Gastroesophageal sphincter (tissue), 4 donors: ENCODE measurements at regions not wholly inside any gene's neighbourhood (a gene's known extent, or its start where the extent isn't known, plus 50 kb on each side); places are given as distances from the start of the nearest gene placed in this dataset.

Source experiments
- ATAC-seq: fragments of 150-250 bp; one replicate; pipeline ENCODE4 v1.9.1; 2016; ENCODE audit warnings: mild to moderate bottlenecking, moderate library complexity
- H3K27ac ChIP-seq, 4 donors: fragments of 200-600 bp; sonication (generic) in 3 of 4; 1 replicate in 3 of 4; 2 replicates in 1 of 4; pipeline ENCODE4 v1.5.1; 2016 to 2019
- H3K27me3 ChIP-seq: fragments of 200-600 bp; sonication (generic); one replicate; pipeline ENCODE4 v1.5.1; 2019
- H3K36me3 ChIP-seq, 2 donors: fragments of 200-600 bp; sonication (generic); one replicate each; pipeline ENCODE4 v1.5.1; 2019; ENCODE audit warnings: control low read depth in 1 of 2
- H3K4me1 ChIP-seq, 3 donors: fragments of 200-600 bp; sonication (generic); 1 replicate in 2 of 3; 2 replicates in 1 of 3; pipeline ENCODE4 v1.5.1; 2016 to 2019; ENCODE audit warnings: control low read depth in 2 of 3
- H3K4me3 ChIP-seq, 2 donors: fragments of 200-600 bp; sonication (generic); one replicate each; pipeline ENCODE4 v1.5.1; 2019; ENCODE audit warnings: mild to moderate bottlenecking in 1 of 2, moderate library complexity in 1 of 2
- H3K9me3 ChIP-seq, 3 donors: fragments of 200-600 bp; sonication (generic); one replicate each; pipeline ENCODE4 v1.5.1; 2017 to 2019; ENCODE audit warnings: control low read depth in 2 of 3
- CTCF ChIP-seq, 4 experiments: fragments of 200-600 bp in 2 of 4; fragments of 450-650 bp in 2 of 4; sonication (generic) in 1 of 4; IDR thresholded peaks; one replicate each; pipeline ENCODE4 v1.5.1; 2017 to 2019; ENCODE audit warnings: antibody characterized with exemption in 4 of 4, mild to moderate bottlenecking in 2 of 4, moderate library complexity in 2 of 4
- EP300 ChIP-seq: sonication (generic); formaldehyde crosslinking; IDR thresholded peaks from one replicate; pipeline ENCODE4 v1.6.1; 2017; ENCODE audit warnings: antibody characterized with exemption, mild to moderate bottlenecking
- POLR2A ChIP-seq, 2 donors: fragments of 450-650 bp; IDR thresholded peaks; one replicate each; pipeline ENCODE4 v1.6.1; 2017; ENCODE audit warnings: antibody characterized with exemption in 2 of 2, mild to moderate bottlenecking in 2 of 2, moderate library complexity in 1 of 2
- POLR2AphosphoS5 ChIP-seq: sonication (generic); formaldehyde crosslinking; IDR thresholded peaks from one replicate; pipeline ENCODE4 v1.6.1; 2017; ENCODE audit warnings: antibody characterized with exemption
- WGBS, 2 donors: methylation state at CpG; one replicate each; pipeline ENCODE4 v1.1.5; 2018; ENCODE audit warnings: low coverage in 1 of 2; 5-methylcytosine and 5-hydroxymethylcytosine counted together

DNA sequence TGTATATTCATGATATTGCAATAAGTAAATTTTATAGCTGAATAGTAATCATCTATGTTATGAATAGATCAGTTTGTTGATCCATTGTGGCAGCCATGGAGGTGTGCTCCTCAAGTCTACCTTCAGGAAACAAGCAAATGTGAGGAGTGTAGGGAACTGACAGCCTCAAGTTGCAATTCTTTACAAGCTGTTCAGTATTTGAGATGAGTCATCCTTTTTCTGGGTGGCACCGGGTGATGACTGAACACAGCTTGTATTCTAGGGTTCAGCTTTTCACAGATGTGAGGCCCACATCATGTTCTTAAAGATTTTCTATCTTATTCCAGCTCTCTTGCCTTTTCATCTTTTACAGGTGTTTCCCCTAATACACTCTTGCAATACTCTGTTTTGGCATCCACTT, 452.4 kb downstream of the KCNH5 start:
- Histone ChIP-seq H3K4me1 (no peaks in the 10 kb centered on the region), H3K27ac (no peak overlapping the region), H3K36me3 (no peaks in the 10 kb centered on the region), H3K27me3 (no peaks in the 10 kb centered on the region), H3K9me3 (peaks cover 0 to 6% (median 0%) of the 10 kb centered on the region in 3 donors), H3K4me3 (no peak overlapping the region)
- TF ChIP-seq EP300, result no peak
- TF ChIP-seq POLR2A (IDR thresholded peaks at IDR 0.05), result no peak
- TF ChIP-seq POLR2AphosphoS5, result no peak
- TF ChIP-seq CTCF (IDR thresholded peaks at IDR 0.05), result no peak
- 69 to 75% methylated on average over 1 of the region's 1 CpG for WGBS, 2 donors
- ATAC-seq, result no peak

GRCh38 chr14:62597143-62597542, 448.1 kb downstream of the KCNH5 start:
- no peaks in the 10 kb centered on the region for H3K4me1 ChIP-seq
- no peak for ATAC-seq
- TF ChIP-seq POLR2AphosphoS5 (no peak), EP300 (no peak), POLR2A (IDR thresholded peaks at IDR 0.05) (no peak), CTCF (IDR thresholded peaks at IDR 0.05) (no peak)
- H3K27me3 ChIP-seq, result no peaks in the 10 kb centered on the region
- H3K9me3 ChIP-seq, result peaks cover 0 to 6% (median 0%) of the 10 kb centered on the region in 3 donors
- 80 to 83% methylated on average over 1 of the region's 1 CpG for WGBS, 2 donors
- H3K4me3 ChIP-seq, result no peak overlapping the region
- H3K36me3 ChIP-seq, result no peaks in the 10 kb centered on the region
- no peak overlapping the region for H3K27ac ChIP-seq

- WGBS, 2 donors, result 77 to 85% methylated on average over 2 of the region's 2 CpGs
Observed at GRCh38 chr14:62599616-62600385, 445.5 kb downstream of the KCNH5 start.

DNA sequence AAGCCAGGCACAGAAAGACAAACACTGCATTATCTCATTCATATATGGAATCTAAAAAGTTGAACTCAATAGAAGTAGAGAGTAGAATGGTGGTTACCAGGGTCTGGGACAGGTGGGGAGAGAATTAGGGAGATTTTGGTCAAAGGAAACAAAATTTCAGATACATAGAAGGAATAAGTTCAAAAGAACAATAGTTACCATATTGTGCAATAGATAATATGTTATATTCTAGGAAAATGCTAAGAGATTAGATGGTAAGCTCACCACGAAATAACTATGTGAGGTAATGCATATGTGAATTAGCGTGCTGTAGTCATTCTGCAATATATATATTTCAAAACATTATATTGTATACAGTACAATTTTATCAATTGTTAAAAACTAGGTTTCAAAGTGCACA, 442.5 kb downstream of the KCNH5 start:
- no peaks in the 10 kb centered on the region for H3K36me3 ChIP-seq
- H3K4me1 ChIP-seq, result peaks cover 0 to 5% (median 0%) of the 10 kb centered on the region in 3 donors
- ATAC-seq, result no peak
- H3K27me3 ChIP-seq, result no peaks in the 10 kb centered on the region
- H3K27ac ChIP-seq, result no peak overlapping the region
- 77 to 88% methylated on average over 2 of the region's 2 CpGs for WGBS, 2 donors
- H3K4me3 ChIP-seq, result no peak overlapping the region
- no peak for TF ChIP-seq POLR2AphosphoS5
- no peak for TF ChIP-seq POLR2A (IDR thresholded peaks at IDR 0.05)
- no peak for TF ChIP-seq CTCF (IDR thresholded peaks at IDR 0.05)
- no peak for TF ChIP-seq EP300
- H3K9me3 ChIP-seq, result no peaks in the 10 kb centered on the region

More at GRCh38 chr14:62599616-62600385, 445.5 kb downstream of the KCNH5 start:
- Histone ChIP-seq H3K27ac (no peak overlapping the region), H3K4me1 (peaks cover 0 to 5% (median 0%) of the 10 kb centered on the region in 3 donors), H3K9me3 (peaks cover 0 to 6% (median 0%) of the 10 kb centered on the region in 3 donors), H3K36me3 (no peaks in the 10 kb centered on the region), H3K4me3 (no peak overlapping the region), H3K27me3 (no peaks in the 10 kb centered on the region)
- TF ChIP-seq POLR2A (IDR thresholded peaks at IDR 0.05) (no peak), EP300 (no peak), CTCF (IDR thresholded peaks at IDR 0.05) (no peak), POLR2AphosphoS5 (no peak)
- ATAC-seq, result no peak

DNA sequence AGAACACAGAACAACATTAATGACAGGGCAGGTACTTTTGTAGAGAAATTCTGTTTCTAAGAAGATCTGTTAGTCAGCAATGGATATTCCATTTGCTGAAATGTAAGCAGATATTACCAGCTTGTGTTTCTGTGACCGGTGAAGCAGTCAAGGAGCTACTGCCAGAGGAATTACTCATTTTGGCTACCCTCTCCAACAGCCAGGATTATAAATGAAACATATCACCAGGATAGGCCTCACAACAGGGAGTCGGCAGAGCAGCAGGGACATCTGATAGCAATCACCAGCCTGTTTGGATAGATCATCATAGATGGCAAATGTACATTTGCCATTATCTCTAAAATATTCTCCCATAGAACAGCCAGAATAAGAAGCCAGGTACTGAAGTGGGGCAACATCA, 440.7 kb downstream of the KCNH5 start:
- peaks cover 0 to 5% (median 0%) of the 10 kb centered on the region in 3 donors for H3K4me1 ChIP-seq
- no peak overlapping the region for H3K4me3 ChIP-seq
- TF ChIP-seq CTCF (IDR thresholded peaks at IDR 0.05) (no peak), POLR2A (IDR thresholded peaks at IDR 0.05) (no peak), POLR2AphosphoS5 (no peak), EP300 (no peak)
- H3K36me3 ChIP-seq, result no peaks in the 10 kb centered on the region
- no peak for ATAC-seq
- no peaks in the 10 kb centered on the region for H3K9me3 ChIP-seq
- WGBS, 2 donors, result 36 to 59% methylated on average over 2 of the region's 2 CpGs
- H3K27ac ChIP-seq, result no peak overlapping the region
- no peaks in the 10 kb centered on the region for H3K27me3 ChIP-seq
